ENCODE measurements at regions not wholly inside any gene's neighbourhood (a gene's known extent, or its start where the extent isn't known, plus 50 kb on each side); places are given as distances from the start of the nearest gene placed in this dataset.
A peak's percentile ranks its signal among the peaks of the same experiment; 100 is the strongest.

DNA sequence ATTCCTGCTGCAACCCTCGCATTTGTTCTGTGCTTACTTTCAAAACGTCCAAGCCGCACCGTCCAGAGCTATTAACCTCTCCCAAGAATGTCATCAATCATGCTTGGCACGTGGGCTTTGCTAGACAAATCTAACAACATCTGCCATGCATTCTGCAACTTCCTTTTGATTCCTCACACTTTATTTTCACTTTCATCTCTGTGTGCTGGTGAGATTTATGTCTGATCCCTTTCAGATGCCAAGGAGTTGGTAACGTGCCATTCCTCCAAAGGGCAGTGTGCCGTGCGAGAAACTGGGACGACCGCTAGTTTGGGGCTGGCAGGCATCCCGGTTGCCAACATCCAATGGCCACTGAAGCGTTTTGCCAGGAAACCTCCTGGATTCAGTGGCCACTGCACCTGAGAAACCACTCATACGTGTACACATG is 230.0 kb upstream of the PARD3B start:
- TF ChIP-seq CTCF (IDR thresholded peaks at IDR 0.05; ENCODE audit: extremely low read depth, missing control alignments): no peak
- DNase-seq (ENCODE audit: low spot score): no peak

GRCh38 chr2:204317640-204318039 is 227.6 kb upstream of the PARD3B start:
- TF ChIP-seq CTCF (IDR thresholded peaks at IDR 0.05; ENCODE audit: extremely low read depth, missing control alignments): no peak
- no peak for DNase-seq (ENCODE audit: low spot score)

- no peak for TF ChIP-seq CTCF (IDR thresholded peaks at IDR 0.05; ENCODE audit: extremely low read depth, missing control alignments)
- DNase-seq (ENCODE audit: low spot score): no peak
Observed at GRCh38 chr2:204321027-204321800, 224.1 kb upstream of the PARD3B start.

GRCh38 chr2:204321910-204322751 is 223.1 kb upstream of the PARD3B start:
- DNase-seq (ENCODE audit: low spot score): no peak

GRCh38 chr2:204325468-204325867 is 219.8 kb upstream of the PARD3B start:
- DNase-seq (ENCODE audit: low spot score): peak; percentile 58
- TF ChIP-seq CTCF (IDR thresholded peaks at IDR 0.05; ENCODE audit: extremely low read depth, missing control alignments): peak; percentile 48

More at GRCh38 chr2:204321910-204322751, 223.1 kb upstream of the PARD3B start:
- TF ChIP-seq CTCF (IDR thresholded peaks at IDR 0.05; ENCODE audit: extremely low read depth, missing control alignments): no peak

GRCh38 chr2:204328373-204328772 is 216.9 kb upstream of the PARD3B start:
- no peak for TF ChIP-seq CTCF (IDR thresholded peaks at IDR 0.05; ENCODE audit: extremely low read depth, missing control alignments)
- DNase-seq (ENCODE audit: low spot score): no peak

DNA sequence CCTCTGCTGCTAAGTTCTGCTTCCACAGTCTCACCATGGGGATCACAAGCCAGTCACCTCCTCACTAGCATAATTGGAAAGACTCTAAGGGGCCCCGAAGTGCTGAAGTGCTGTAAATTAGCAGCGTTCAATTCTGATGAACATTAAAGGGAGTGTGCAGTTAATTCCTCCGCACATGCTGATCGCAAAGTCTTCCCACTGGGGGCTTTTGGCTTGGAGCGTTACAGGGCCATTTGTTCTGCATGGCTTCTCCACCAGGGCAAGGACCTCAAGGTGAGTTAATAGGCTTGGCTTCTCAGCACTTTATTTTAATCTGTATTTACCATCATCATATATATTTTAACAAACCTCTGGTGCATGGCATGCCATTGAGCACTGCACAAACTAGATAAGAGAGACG is 216.3 kb upstream of the PARD3B start:
- no peak for DNase-seq (ENCODE audit: low spot score)
- no peak for TF ChIP-seq CTCF (IDR thresholded peaks at IDR 0.05; ENCODE audit: extremely low read depth, missing control alignments)

Measured in GM20000 (cell line).